BJ (cell line): ENCODE measurements at regions not wholly inside any gene's neighbourhood (a gene's known extent, or its start where the extent isn't known, plus 50 kb on each side); places are given as distances from the start of the nearest gene placed in this dataset.

Experiments used
- CTCF ChIA-PET: fragments of 350-600 bp; formaldehyde crosslinking; extraction: SDS; loops from one replicate; lab custom pipeline; 2021; ENCODE audit warnings: antibody characterized with exemption, inconsistent platforms; lab: Yijun Ruan, JAX
- POLR2A ChIA-PET: fragments of 300-600 bp; sonication (Branson Sonifier 250); formaldehyde crosslinking; extraction: SDS; loops from one replicate; lab custom pipeline; 2021; ENCODE audit warnings: antibody characterized with exemption; lab: Charles Lee
- DNase-seq: peaks from one replicate; pipeline ENCODE4 v3.0.0-alpha.2; 2011; ENCODE audit warnings: low read depth
- H3K27me3 ChIP-seq: 2 replicates; pipeline ENCODE4 v1.6.0; 2011; ENCODE audit warnings: low read length; ENCODE audit not compliant: control insufficient read depth, insufficient read depth
- H3K36me3 ChIP-seq: 2 replicates; pipeline ENCODE4 v1.5.1; 2011; ENCODE audit warnings: low read length; ENCODE audit not compliant: control insufficient read depth, insufficient read depth
- H3K4me3 ChIP-seq: 2 replicates; pipeline ENCODE4 v1.5.1; 2011; ENCODE audit warnings: low read depth, mild to moderate bottlenecking, control low read depth, low read length
- TF ChIP-seq, protein P1 (sequence below): IDR thresholded peaks from 2 replicates; pipeline ENCODE4 v1.5.1; 2011; ENCODE audit warnings: low read depth, mild to moderate bottlenecking, control low read depth, inconsistent platforms, low read length, moderate library complexity; ENCODE audit not compliant: insufficient read depth

DNA sequence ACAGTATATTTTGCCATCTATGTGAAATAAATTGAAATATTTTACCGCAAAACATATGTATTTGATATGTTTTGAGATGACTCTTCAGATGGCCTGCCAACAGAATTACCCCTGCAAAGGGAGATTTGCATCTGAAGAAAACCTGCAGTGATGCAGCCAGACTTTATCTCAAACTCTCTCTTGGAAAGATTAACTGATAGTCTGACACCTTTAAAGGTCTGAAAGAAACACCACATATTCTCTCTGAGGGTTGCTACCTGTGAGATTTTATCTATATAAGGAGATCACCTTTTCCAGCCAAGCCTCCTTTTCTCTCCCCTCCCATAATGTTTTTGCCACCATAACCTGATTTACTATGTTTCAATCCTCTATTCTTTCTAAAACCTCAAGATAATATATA, 1106.3 kb upstream of the IGFBP7 start:
- ChIA-PET POLR2A (no interaction called here), CTCF (no interaction called here)
- H3K36me3 ChIP-seq: no peaks in the 10 kb centered on the region
- no peak for DNase-seq
- no peaks in the 10 kb centered on the region for H3K27me3 ChIP-seq
- H3K4me3 ChIP-seq: no peak overlapping the region
- TF ChIP-seq, protein P1, sequence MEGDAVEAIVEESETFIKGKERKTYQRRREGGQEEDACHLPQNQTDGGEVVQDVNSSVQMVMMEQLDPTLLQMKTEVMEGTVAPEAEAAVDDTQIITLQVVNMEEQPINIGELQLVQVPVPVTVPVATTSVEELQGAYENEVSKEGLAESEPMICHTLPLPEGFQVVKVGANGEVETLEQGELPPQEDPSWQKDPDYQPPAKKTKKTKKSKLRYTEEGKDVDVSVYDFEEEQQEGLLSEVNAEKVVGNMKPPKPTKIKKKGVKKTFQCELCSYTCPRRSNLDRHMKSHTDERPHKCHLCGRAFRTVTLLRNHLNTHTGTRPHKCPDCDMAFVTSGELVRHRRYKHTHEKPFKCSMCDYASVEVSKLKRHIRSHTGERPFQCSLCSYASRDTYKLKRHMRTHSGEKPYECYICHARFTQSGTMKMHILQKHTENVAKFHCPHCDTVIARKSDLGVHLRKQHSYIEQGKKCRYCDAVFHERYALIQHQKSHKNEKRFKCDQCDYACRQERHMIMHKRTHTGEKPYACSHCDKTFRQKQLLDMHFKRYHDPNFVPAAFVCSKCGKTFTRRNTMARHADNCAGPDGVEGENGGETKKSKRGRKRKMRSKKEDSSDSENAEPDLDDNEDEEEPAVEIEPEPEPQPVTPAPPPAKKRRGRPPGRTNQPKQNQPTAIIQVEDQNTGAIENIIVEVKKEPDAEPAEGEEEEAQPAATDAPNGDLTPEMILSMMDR: no peak

DNA sequence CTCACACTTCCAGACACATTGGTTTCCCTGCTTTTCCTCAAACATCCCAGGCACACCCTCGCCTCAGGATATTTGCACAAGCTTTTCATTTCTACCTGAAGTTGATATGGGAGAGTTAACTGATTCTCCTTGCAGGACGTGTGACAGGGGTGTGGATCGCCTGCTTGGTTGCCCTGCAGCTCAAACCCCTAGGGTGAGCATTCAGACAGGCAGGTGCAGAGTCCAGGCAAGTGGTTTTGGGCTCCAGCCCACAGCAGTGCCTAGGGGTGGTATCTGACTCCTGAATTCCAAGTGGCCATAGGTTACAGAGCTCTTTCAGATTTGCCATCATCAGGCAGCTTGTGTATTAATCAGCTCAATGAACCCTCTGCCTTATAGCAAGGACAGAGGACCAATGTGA, 1104.2 kb upstream of the IGFBP7 start:
- no peak for DNase-seq
- TF ChIP-seq, protein P1: no peak
- ChIA-PET POLR2A (no interaction called here), CTCF (interaction anchor here (0.7 to 0.9 kb wide), 2 partner anchors 17 to 41 kb away, joined by 3 read pairs; no protein-coding TSS in a partner anchor)
- Histone ChIP-seq H3K4me3 (no peak overlapping the region), H3K27me3 (no peaks in the 10 kb centered on the region), H3K36me3 (no peaks in the 10 kb centered on the region)

DNA sequence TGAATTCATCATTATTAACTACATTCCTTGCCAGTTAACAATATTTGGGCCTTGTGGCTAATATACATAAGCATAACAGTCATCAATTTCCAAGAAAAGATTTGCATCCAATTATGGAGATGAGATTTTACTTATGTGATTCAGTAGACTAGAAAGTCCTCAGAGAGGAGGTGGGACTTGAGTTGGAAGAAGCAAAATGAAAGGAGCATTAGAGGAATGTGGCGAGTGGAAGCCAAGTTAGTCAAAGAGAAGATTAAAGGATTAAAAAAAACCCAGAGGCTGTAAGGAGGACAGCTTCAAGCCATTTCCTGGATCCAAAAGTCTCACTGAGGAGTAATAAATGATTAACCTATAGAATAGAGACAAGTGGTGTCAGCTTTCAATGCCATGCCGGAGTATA, 1099.4 kb upstream of the IGFBP7 start:
- DNase-seq: no peak
- CTCF ChIA-PET: no interaction called here
- POLR2A ChIA-PET: no interaction called here
- no peak overlapping the region for H3K4me3 ChIP-seq
- no peaks in the 10 kb centered on the region for H3K36me3 ChIP-seq
- no peaks in the 10 kb centered on the region for H3K27me3 ChIP-seq
- TF ChIP-seq, protein P1: no peak

DNA sequence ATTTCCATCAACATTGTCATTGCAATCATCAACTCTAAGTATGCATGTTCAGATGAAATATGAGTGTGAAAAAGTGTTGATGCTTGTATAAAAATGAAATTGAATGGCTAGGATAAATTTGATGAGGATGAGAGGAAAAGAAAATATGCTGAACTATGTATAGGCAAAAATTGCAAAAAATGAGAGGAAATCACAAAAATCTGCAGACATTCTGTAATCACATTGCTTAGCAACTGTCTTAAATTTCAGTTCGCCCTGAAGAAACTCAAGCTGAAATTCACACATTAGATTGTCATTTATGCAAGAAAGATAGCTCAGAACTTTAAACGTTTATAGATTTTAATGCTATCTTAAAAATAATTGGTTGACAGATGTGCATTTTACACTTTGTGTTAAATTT, 1098.8 kb upstream of the IGFBP7 start:
- DNase-seq: no peak
- H3K4me3 ChIP-seq: no peak overlapping the region
- H3K27me3 ChIP-seq: no peaks in the 10 kb centered on the region
- ChIA-PET CTCF (interaction anchor here (0.9 kb wide), 1 partner anchor 13 kb away, joined by 3 read pairs; no protein-coding TSS in a partner anchor), POLR2A (no interaction called here)
- TF ChIP-seq, protein P1: no peak
- H3K36me3 ChIP-seq: no peaks in the 10 kb centered on the region

DNA sequence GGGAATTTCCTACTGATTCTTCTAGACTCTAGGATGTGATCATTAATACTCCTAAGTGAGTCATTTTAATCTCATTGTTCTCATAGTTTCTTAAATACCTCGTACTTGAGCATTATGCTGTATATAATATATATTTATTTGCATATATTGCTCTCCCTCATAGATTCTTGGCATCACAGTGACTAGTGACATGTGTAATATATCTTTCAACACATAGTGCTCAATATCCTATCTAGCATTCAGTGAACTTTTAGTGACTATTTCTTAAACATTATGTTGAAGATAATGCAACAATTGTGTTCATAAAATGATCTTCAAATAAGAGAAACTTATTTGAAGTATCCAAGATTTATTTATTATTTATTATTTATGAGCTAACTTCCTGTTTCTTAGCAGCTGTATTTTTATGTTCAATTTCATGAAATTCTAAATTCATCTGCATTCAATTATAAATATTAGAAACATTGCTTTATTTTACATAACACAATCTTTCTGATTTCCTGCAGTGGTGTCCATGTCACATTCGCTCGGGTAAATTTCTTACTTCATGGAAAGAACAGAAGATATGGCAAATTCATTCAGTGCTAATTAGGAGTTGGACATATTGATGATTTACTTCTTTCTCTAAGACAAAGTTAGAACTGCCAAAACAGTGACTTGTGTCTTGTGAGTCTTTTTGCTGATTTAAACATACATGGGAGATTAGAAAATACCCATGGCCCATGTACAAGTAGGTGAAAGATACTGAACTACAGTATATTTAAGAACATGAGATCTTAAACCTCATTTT, 1095.5 kb upstream of the IGFBP7 start:
- Histone ChIP-seq H3K36me3 (no peaks in the 10 kb centered on the region), H3K27me3 (no peaks in the 10 kb centered on the region), H3K4me3 (no peak overlapping the region)
- ChIA-PET CTCF (no interaction called here), POLR2A (no interaction called here)
- no peak for DNase-seq
- TF ChIP-seq, protein P1: no peak
